Activated CD4-positive, alpha-beta T cell treated with anti-CD3 and anti-CD28 coated beads for 1 hour (primary cell): ENCODE measurements at regions not wholly inside any gene's neighbourhood (a gene's known extent, or its start where the extent isn't known, plus 50 kb on each side); places are given as distances from the start of the nearest gene placed in this dataset.
"Not testable (repeated sequence)": the region's sequence is repeated elsewhere in the genome, so short reads cannot be mapped to it uniquely, and the experiment has no call there.

Experiments used
- DNase-seq: peaks from one replicate; pipeline ENCODE4 v3.0.0-alpha.2; 2020

GRCh38 chr5:74454263-74455030 lies 186.1 kb downstream of the ENC1 start:
- no peak for DNase-seq

- no peak for DNase-seq
These were observed 187.7 kb downstream of the ENC1 start for GRCh38 chr5:74452856-74453255.

GRCh38 chr5:74450095-74450494 lies 190.4 kb downstream of the ENC1 start:
- no peak for DNase-seq

- no peak for DNase-seq
These were observed 193.7 kb downstream of the ENC1 start for GRCh38 chr5:74446725-74447241.

- DNase-seq: no peak
These were observed 198.1 kb downstream of the ENC1 start for GRCh38 chr5:74442466-74442865.

GRCh38 chr5:74441616-74442015 lies 198.9 kb downstream of the ENC1 start:
- no peak for DNase-seq

DNA sequence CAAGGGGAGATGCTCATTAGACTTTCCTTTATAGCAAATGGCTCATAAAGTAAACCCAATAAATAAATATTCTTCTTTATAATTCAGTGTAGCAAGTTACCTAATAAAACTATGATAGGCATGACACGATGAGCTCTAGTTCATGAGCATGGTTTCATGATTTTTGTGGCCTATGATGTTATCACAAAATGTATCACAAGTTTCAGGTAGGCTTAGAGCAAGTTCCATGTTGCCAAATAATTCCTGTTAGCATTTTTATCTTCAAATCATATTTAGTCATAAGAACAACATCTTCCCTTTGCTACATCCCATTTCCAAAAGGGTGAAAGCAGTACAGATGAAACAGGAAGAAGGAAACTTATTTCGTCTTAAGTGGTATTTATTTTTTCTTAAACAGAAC lies 200.2 kb downstream of the ENC1 start:
- no peak for DNase-seq

DNA sequence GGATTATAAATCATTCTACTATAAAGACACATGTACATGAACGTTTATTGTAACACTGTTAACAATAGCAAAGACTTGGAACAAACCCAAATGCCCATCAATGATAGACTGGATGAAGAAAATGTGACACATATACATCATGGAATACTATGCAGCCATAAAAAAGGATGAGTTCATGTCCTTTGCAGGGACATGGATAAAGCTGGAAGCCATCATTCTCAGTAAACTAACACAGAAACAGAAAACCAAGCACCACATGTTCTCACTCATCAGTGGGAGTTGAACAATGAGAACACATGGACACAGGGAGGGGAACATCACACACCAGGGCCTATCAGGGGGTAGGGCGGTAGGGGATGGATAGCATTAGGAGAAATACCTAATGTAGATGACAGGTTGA lies 202.7 kb downstream of the ENC1 start:
- DNase-seq: not testable (repeated sequence)

GRCh38 chr5:74433896-74434829 lies 206.4 kb downstream of the ENC1 start:
- DNase-seq: no peak

- DNase-seq: no peak
These were observed 207.2 kb downstream of the ENC1 start for GRCh38 chr5:74433255-74433895.

- DNase-seq: no peak
These were observed 207.8 kb downstream of the ENC1 start for GRCh38 chr5:74432721-74433120.

- DNase-seq: no peak
These were observed 208.3 kb downstream of the ENC1 start for GRCh38 chr5:74432216-74432615.

DNA sequence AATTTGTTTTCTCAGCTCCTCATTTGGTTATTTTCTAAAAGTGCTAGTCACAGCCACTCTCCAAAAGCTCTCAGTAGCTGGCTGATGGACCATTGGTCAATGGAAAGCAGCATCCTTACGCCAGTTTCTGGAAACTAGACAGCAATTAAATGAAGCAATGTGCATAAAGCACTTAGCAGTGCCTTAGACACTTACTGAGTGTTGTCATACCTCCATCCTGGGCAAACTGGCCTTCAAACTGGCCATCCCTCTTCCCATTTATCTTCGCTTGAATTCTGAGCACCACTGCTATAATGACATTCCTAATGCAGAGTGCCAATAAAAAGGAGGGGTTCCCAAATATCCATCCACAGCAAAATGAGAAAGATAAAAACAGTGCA lies 209.2 kb downstream of the ENC1 start:
- DNase-seq: no peak

DNA sequence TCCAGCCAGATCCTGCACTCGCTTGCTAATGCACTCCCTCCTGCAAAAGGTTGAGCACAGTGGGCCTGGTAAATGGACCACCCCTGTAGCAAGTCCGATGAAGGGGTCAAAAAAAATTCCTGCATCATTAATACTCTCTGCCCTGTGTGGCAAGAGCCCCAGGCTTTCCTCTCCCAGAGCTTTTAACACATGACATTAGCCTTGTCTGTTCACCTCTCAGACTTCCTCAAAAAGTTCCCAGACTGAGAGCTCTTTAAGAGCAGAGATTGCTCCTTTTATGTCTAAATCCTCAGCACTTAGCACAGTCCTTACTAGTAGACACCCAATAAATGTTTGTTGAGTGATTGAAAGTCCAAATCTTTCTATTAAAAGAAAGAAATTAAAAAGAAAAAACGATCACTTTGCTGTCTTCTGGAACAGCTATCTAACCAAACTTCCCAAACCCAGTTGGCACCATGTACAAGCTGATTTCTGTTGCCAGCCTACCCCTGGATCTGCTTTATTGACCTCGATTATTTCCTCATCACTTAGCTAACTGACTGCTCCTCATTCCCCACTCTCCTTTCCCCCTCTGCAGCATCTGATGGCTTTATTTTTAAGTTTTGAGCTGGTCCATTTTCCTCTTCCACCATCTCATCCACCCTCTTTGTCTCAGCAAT lies 209.8 kb downstream of the ENC1 start:
- no peak for DNase-seq

DNA sequence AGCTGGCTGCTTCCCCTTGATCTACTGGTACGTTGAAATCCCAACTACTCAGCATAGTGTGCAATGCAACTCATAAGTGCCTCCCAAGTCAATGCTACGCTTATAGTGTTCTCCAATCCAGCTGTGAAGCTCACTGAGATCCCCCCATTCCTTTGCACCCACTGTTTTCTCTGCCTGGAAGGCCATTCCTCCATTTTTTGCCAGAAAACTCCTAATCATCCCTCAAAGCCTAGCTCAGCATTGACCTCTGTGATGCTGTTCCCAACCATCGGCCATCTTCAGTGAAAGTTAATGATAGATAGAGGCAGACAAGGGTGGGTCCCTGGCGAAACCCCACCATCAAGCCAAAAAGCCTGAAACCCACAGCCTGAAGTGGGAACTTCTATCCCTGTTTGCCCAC lies 211.0 kb downstream of the ENC1 start:
- no peak for DNase-seq

DNA sequence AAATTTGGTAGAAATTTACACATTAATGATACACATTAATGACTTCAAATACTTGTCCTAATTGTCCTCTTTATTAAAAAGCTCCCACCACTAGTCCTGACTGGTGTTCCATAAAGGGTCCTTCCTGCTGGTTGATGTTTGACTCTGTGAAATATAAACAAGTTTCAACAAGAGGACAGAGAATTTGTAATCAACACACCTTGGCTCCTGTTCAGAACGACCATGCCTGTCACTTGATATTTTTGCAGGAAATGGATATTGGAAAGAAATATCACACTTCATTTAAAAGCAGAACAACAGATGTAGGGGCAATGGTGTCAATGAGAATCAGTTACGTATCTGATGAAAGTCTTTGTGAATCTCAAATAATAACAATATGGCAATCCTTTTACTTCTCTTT lies 211.7 kb downstream of the ENC1 start:
- DNase-seq: no peak

DNA sequence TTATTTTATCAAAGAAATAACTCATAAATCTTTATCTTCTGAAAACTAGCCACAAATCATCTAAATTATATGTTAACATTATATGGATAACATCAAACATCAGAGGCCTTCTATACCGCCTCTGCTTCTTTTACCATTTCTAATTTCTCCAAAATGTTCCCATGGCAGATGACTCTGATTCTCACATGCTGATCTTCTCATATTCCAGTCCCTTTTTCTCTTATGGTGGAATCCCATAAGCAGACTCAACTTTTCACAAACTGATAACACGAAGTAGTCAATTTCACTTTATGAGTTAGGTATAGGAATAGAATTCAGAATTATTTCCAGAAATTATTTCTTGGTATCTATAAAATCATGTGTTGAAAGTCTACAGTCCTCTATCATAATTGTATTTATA lies 212.3 kb downstream of the ENC1 start:
- DNase-seq: no peak

DNA sequence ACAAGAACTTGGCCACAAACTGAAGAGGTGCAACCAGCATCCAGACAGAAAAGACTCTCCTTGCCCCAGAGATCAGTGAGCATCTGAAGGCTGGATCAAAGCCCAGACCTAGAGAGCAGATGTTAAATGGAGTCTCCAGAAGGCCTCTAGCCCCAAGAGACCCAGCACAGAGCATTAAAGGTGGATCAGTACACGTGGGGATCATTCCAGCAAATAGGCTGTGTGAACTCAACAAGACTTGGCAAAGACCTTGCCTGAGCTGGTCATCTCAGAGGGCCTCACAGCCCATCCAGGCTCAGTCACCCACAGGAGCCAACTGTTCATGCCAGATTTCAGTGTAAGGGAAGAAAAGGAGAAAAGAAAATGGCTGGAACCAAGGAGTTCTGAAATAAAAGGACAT lies 214.0 kb downstream of the ENC1 start:
- no peak for DNase-seq

DNA sequence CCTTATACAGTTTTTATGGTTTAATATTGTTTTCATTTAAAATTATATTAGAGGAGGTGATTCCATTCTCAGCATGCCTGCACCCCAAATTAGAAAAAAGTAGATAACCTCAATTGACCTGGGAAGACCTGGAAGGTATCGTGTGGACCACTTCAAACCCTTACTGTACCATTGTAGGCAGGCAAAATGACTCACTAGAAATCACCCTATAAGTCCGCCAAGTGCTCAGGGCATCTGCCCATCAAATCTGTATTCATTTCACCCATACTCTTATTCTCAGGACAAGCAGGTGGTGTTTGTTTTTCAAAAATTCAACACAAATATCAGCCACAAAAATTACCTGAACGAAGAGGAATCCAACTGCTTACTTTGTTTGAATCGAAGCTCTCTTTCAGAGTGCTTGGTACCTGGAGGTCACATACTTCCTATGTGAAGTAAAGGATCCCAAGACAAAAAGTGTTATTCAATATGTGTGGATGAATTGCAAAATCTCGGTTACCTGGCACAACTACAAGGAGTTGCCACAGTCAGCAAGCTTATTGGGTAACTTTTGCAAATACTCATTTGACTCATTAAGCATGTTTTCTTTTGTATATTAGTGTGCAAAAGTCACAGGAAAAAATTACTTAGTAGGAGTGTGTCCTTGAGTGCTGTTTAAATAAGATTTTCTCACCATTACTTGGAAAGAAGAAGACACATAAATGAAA lies 216.2 kb downstream of the ENC1 start:
- no peak for DNase-seq

GRCh38 chr5:74423383-74423782 lies 217.1 kb downstream of the ENC1 start:
- DNase-seq: no peak

DNA sequence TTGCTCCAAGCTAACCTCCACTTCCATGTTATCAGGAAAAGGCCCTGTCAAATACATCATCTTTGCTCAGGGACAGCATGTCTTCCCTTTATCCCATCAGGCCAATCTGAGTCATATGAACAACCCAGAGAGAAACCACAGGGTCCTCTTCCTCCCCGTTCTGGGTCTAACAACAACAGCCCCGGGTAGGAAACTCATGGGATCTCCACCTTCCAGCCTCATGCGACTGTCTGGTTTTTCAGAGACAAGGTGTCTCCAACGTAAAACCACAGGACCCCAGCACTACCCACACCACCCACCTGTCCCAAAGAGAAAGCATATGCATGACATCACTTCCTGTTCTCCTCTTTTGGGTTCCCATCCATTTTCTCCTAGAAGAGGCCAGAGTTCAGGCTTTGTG lies 217.9 kb downstream of the ENC1 start:
- DNase-seq: no peak

DNA sequence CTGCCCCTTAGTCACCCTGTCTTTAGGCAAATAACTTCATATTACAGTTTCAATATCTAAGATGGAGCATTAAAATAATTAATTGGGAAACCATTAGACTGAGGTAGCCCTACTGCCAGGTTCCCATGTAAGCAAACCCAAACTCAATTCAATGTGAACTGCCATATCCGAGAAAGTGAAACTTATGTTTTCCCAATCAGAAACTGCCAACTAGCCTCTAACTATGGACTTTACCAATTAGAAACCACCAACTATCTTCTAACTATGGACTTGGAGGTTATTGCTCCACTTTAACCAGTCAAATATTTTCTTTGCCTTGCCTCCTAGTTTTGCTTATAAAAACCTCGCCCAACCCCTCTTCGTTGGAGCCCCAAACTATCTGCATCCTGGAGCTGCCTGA lies 218.5 kb downstream of the ENC1 start:
- no peak for DNase-seq
